Upper lobe of right lung (tissue), 1 donor: ENCODE measurements at regions not wholly inside any gene's neighbourhood (a gene's known extent, or its start where the extent isn't known, plus 50 kb on each side); places are given as distances from the start of the nearest gene placed in this dataset.

Experiments used
- ATAC-seq: fragments of 200-7000 bp; cut with Tn5 transposase; one replicate; pipeline ENCODE4 v1.9.1; 2020; ENCODE audit warnings: mild to moderate bottlenecking, moderate library complexity
- DNase-seq: peaks from one replicate; pipeline ENCODE4 v3.0.0-alpha.2; 2020
- H3K27ac ChIP-seq: fragments of 200-600 bp; one replicate; pipeline ENCODE4 v1.8.0; 2022
- H3K27me3 ChIP-seq: fragments of 200-600 bp; one replicate; pipeline ENCODE4 v1.8.0; 2022; ENCODE audit warnings: mild to moderate bottlenecking
- H3K36me3 ChIP-seq: fragments of 200-600 bp; one replicate; pipeline ENCODE4 v1.8.0; 2022
- H3K4me1 ChIP-seq: fragments of 200-600 bp; one replicate; pipeline ENCODE4 v1.8.0; 2022
- H3K4me3 ChIP-seq: fragments of 200-600 bp; one replicate; pipeline ENCODE4 v1.8.0; 2022; ENCODE audit warnings: mild to moderate bottlenecking
- H3K9me3 ChIP-seq: fragments of 200-600 bp; one replicate; pipeline ENCODE4 v1.8.0; 2022
- intact Hi-C: fragments of 100-400 bp; cut with DNase I; formaldehyde crosslinking; loops from one replicate; pipeline ENCODE4 v1.11.0; 2022
- TF ChIP-seq, protein P1 (sequence below): fragments of 200-600 bp; IDR thresholded peaks from one replicate; pipeline ENCODE4 v1.8.0; 2022; ENCODE audit warnings: antibody characterized with exemption
- donor health status: DM: no; HTN: yes; CAD: no; lungs with severe emphysema.

DNA sequence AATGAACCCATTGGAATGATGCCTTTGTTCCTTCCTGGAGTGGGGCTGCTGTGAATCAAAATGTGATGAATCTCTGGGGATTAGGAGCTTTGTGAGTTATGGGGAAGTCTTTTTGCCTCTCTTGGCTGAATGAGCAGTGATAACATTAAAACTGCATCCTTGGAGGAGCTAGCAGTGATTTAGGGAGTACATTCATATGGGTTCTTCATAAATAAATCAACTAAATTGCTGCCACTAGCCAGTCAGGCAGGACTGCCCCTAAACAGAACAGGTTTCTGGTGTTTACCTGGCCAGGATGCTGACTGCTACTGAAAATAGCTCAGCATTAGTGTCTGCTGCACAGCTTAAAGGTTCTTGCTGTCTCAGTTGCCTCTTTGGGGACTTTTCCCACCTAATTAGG is 244.5 kb upstream of the MEX3C start:
- no peaks in the 10 kb centered on the region for H3K36me3 ChIP-seq
- TF ChIP-seq, protein P1, sequence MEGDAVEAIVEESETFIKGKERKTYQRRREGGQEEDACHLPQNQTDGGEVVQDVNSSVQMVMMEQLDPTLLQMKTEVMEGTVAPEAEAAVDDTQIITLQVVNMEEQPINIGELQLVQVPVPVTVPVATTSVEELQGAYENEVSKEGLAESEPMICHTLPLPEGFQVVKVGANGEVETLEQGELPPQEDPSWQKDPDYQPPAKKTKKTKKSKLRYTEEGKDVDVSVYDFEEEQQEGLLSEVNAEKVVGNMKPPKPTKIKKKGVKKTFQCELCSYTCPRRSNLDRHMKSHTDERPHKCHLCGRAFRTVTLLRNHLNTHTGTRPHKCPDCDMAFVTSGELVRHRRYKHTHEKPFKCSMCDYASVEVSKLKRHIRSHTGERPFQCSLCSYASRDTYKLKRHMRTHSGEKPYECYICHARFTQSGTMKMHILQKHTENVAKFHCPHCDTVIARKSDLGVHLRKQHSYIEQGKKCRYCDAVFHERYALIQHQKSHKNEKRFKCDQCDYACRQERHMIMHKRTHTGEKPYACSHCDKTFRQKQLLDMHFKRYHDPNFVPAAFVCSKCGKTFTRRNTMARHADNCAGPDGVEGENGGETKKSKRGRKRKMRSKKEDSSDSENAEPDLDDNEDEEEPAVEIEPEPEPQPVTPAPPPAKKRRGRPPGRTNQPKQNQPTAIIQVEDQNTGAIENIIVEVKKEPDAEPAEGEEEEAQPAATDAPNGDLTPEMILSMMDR: no peak
- no peak overlapping the region for H3K4me3 ChIP-seq
- no peaks in the 10 kb centered on the region for H3K4me1 ChIP-seq
- peaks cover 4% of the 10 kb centered on the region for H3K27me3 ChIP-seq
- H3K9me3 ChIP-seq: no peaks in the 10 kb centered on the region
- intact Hi-C loops: no loop called here
- no peak overlapping the region for H3K27ac ChIP-seq
- ATAC-seq (no peak), DNase-seq (no peak)

DNA sequence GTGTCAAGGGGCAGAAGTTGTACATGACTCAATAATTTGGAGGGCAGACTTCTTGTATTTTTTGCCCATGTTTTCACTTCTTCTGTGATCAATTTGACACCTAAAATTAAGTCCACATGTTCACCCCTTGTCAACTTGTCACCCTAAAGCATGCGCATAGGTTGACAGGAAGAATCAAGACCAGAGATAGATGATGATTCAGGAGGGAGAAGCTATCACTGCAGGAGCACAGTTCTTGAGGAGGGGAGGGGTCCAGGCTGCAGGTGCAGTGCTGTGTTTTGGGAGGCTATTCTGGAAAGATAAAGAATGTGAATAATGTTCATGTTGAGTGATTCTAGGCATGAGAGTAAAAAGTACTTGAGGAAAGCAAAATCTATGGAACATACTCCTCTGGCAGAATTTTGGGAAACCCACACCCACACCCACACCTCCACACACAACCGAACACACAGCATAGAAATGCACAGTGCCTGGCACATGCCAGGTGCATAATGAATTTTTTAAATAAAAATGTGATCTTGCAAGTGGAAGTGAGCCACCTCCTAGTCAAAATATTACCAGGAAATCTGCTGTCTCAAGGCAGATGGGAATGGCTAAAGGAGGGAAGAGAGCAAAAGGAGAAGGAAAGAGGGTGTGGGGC is 249.2 kb upstream of the MEX3C start:
- H3K27ac ChIP-seq: no peak overlapping the region
- H3K4me3 ChIP-seq: no peak overlapping the region
- H3K4me1 ChIP-seq: no peaks in the 10 kb centered on the region
- ATAC-seq (no peak), DNase-seq (no peak)
- intact Hi-C loops: no loop called here
- TF ChIP-seq, protein P1: no peak
- no peaks in the 10 kb centered on the region for H3K27me3 ChIP-seq
- H3K9me3 ChIP-seq: no peaks in the 10 kb centered on the region
- no peaks in the 10 kb centered on the region for H3K36me3 ChIP-seq

DNA sequence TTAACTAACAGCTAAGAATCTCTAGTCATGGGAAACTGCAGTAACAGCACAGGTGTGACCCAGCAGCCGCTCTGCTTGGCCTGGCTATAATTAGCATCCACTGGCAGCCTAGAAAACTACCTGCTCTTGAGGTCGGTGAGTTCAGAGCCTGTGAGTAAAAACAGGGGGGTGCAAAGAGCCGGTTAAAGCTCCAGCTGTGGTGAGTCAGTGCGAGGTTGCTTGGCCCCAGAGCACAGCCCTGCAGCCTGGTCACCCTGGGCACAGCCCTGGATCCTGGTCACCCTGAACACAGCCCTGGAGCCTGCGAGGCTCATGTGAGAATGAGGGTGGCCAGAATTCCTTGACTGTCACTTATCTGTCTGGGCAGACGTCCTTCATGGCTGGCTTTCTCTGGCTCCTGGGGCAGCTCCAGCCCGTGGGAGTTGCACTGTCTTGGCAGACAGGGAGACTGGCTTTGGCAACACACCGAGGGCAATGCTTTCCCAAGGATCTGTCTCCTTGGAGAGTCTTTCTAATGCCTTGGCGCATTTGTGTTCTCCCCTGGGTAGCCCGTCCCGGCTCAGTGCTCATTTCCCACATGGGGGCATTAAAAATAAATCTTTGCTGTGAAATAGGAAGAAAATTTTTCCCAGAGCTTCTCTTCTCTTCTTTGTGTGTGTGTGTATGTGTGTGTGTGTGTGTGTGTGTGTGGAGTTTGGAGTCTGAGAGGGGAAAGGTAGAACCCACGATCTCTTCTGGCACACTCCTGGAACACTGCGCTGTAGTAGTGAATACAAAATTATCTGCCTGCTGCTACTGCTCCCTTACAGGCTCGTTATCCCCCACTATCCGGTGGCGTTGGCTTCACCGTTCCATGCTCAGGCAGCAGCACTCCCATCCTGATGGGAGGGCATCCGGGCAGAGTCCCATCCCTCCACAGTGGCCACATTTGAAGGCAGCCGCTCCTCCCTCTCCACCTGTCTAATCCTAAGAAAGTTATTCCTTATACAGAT is 250.2 kb upstream of the MEX3C start:
- ATAC-seq: peak; percentile 39
- no peaks in the 10 kb centered on the region for H3K36me3 ChIP-seq
- H3K27ac ChIP-seq: no peak overlapping the region
- no peak for DNase-seq
- TF ChIP-seq, protein P1: no peak
- H3K4me1 ChIP-seq: no peaks in the 10 kb centered on the region
- no peaks in the 10 kb centered on the region for H3K9me3 ChIP-seq
- no peaks in the 10 kb centered on the region for H3K27me3 ChIP-seq
- H3K4me3 ChIP-seq: no peak overlapping the region
- intact Hi-C loops: no loop called here

DNA sequence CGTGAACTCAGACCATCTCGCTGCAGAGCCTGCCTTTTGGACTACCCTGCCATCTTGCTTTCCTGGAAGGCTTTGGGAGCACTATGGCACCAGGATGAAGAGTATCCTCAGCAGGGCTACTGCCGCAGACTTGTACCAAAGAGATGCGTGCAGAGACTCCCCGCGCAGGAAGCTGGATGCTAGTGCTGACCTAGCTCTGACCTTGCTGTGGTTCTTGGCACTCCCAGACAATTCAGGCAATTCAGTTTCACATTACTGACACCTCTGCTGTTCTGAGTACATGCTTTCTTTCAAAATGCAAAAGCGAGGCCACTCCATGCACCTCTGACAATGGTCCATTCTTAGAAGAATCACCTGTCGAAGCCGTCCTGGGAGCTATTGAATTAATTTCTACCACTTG is 251.5 kb upstream of the MEX3C start:
- intact Hi-C loops: no loop called here
- Histone ChIP-seq H3K27ac (no peak overlapping the region), H3K4me3 (no peak overlapping the region), H3K27me3 (no peaks in the 10 kb centered on the region), H3K9me3 (no peaks in the 10 kb centered on the region), H3K4me1 (no peaks in the 10 kb centered on the region), H3K36me3 (no peaks in the 10 kb centered on the region)
- DNase-seq: no peak
- TF ChIP-seq, protein P1: no peak
- no peak for ATAC-seq

DNA sequence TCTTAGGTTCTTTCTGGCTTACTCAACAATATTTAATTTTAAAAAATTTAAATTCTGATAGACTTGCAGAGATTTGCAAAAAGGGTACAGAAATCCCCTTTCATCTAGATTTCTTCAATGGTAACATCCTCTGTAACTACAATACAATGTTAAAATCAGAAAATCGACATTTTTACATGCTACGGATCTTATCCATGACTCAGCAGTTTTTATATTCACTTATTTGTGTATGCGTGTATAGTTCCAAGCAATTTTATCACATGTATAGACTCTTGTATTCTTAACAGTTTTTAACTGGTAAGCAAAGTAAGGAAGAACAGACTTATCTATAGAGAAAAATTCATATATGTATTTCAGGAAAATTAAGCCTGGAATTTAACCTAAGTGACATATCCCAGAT is 256.1 kb upstream of the MEX3C start:
- no peak for DNase-seq
- ATAC-seq: no peak
- TF ChIP-seq, protein P1: no peak
- Histone ChIP-seq H3K9me3 (no peaks in the 10 kb centered on the region), H3K4me1 (no peaks in the 10 kb centered on the region), H3K27ac (no peak overlapping the region), H3K27me3 (no peaks in the 10 kb centered on the region), H3K4me3 (no peak overlapping the region), H3K36me3 (no peaks in the 10 kb centered on the region)
- intact Hi-C loops: no loop called here
